ENCODE measurements at regions not wholly inside any gene's neighbourhood (a gene's known extent, or its start where the extent isn't known, plus 50 kb on each side); places are given as distances from the start of the nearest gene placed in this dataset.

DNA sequence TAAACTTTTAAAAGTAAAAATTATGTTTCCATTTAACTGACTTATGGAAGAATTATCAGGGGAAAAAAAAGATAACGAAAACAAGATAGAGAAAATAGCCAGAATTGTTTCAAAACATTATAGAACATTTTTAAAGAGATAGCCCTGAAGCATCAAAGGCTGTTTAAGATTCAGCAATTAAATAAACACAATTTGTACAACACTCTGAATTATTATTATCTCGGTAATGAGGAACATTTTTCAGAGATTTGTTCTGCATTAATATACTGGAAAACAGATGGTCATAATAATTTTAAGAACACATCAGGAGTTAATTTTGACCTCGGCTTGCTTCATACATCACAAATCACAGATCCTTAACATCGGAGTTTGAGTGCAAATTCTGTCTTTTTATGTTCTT is 643.8 kb downstream of the SORCS1 start:
- Mint-ChIP-seq H3K27me3 (ENCODE audit: low read depth) (no peaks in the 10 kb centered on the region), H3K4me1 (ENCODE audit: low read depth) (no peaks in the 10 kb centered on the region), H3K36me3 (ENCODE audit: low read depth) (no peaks in the 10 kb centered on the region), H3K4me3 (ENCODE audit: low read depth) (no peak overlapping the region), H3K27ac (no peak overlapping the region), H3K9me3 (no peaks in the 10 kb centered on the region)
- intact Hi-C loops (cut with micrococcal nuclease): no loop called here
- DNase-seq (ENCODE audit: low spot score): no peak

DNA sequence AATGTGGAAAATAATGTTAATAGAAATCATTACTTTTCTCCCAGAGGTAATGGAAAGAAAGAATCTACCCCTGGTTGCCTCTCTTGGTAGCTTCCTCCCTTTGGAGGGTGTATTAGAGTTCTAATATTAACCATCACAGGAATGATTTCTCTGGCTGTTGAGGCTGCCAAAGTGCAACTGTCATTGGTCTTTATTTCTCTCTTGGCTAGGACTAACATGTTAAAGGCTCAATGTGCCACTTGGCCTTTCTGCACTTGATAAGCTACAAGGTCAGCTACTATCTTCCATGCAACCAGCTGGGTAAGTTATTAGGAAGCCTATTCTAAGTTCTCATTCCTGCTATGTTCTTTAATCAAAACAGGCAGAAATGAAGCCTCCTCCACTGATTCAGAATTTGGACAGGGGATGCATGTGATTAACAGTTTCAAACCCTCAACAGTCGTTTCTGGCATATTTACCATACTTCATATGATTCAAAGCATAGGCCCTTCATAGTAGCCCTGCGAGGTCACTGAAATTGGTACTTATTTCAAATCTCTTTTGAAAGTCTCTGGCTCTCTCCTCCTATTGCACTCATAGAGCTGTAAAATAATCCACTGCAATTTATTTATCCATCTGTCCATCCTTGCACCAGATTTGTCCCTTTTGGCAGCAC is 645.0 kb downstream of the SORCS1 start:
- Mint-ChIP-seq H3K4me1 (ENCODE audit: low read depth) (no peaks in the 10 kb centered on the region), H3K9me3 (no peaks in the 10 kb centered on the region), H3K27ac (no peak overlapping the region), H3K36me3 (ENCODE audit: low read depth) (no peaks in the 10 kb centered on the region), H3K27me3 (ENCODE audit: low read depth) (no peaks in the 10 kb centered on the region), H3K4me3 (ENCODE audit: low read depth) (no peak overlapping the region)
- DNase-seq (ENCODE audit: low spot score): no peak
- intact Hi-C loops (cut with micrococcal nuclease): no loop called here

DNA sequence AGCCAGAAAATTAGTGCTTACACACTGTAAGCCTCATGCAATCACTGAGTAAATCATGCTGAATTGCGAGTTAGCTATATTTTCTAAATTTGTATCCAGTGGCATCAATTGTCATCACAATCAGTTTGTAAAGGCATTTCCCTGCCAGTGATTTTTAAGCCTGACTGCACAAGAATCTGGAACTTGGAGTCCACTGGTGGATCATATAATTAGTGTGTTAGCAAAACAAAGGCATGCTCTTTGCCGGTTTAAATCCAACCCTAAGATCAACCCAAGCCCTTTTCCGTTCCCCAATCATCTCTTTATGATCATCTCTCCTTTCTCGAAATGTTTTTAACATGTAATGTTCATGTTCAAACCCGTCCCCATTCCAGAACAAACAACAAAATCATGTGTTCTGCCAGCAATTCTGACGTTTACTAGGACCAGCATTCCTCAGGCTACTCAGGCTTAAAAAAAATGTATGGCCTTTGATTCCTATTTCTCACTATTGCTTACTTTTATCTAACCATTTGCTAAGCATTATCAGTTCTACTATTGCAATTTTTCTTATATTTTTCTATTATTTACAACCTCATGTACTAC is 649.2 kb downstream of the SORCS1 start:
- no peaks in the 10 kb centered on the region for H3K4me1 Mint-ChIP-seq (ENCODE audit: low read depth)
- no peak for DNase-seq (ENCODE audit: low spot score)
- intact Hi-C loops (cut with micrococcal nuclease): no loop called here
- H3K4me3 Mint-ChIP-seq (ENCODE audit: low read depth): no peak overlapping the region
- no peaks in the 10 kb centered on the region for H3K27me3 Mint-ChIP-seq (ENCODE audit: low read depth)
- no peaks in the 10 kb centered on the region for H3K9me3 Mint-ChIP-seq
- H3K27ac Mint-ChIP-seq: no peak overlapping the region
- no peaks in the 10 kb centered on the region for H3K36me3 Mint-ChIP-seq (ENCODE audit: low read depth)

DNA sequence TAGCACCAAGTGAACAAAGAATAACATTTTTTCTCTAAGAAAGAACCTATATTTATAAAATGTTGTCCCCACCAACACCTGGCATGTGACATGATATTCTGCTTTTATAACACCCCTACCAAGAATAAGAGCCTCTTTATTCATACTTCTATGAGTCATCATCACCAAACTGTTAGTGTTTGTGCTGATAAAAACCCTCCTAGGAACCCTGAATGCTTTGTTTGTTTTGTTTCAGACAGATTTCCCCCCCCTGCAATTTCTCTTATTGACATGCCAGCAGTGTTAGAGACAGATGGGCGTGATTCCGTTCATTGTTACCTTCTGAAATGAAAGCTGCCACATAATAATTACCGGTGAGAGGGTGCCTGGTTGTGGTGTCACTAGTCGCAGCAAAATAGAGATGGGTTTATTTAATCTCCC is 651.1 kb downstream of the SORCS1 start:
- Mint-ChIP-seq H3K27ac (no peak overlapping the region), H3K36me3 (ENCODE audit: low read depth) (no peaks in the 10 kb centered on the region), H3K4me1 (ENCODE audit: low read depth) (no peaks in the 10 kb centered on the region)

DNA sequence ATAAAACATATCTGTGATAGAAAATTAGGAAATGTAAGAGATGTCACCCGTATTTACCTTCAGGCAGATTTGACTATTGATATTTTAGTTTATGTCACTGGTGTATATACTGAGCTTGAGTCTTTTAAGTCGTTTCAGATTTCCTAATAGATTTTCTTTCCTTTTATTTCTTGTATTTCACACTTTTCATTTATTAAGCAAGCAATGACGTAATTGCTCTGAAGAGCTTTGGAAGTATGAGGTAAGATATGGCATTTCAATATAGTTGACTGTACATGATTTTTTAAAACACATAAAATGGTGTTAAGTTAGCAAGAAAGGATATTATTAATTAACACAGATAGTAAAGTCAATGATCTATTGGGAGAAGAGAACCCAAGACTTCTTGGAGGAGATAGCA is 652.6 kb downstream of the SORCS1 start:
- Mint-ChIP-seq H3K4me1 (ENCODE audit: low read depth) (no peaks in the 10 kb centered on the region), H3K4me3 (ENCODE audit: low read depth) (no peak overlapping the region), H3K36me3 (ENCODE audit: low read depth) (no peaks in the 10 kb centered on the region), H3K27me3 (ENCODE audit: low read depth) (no peaks in the 10 kb centered on the region), H3K27ac (no peak overlapping the region), H3K9me3 (peaks cover 13% of the 10 kb centered on the region)
- intact Hi-C loops (cut with micrococcal nuclease): no loop called here
- DNase-seq (ENCODE audit: low spot score): no peak

More for the DNA sequence above, 651.1 kb downstream of the SORCS1 start:
- intact Hi-C loops (cut with micrococcal nuclease): no loop called here
- Mint-ChIP-seq H3K9me3 (peaks cover 5% of the 10 kb centered on the region), H3K27me3 (ENCODE audit: low read depth) (no peaks in the 10 kb centered on the region), H3K4me3 (ENCODE audit: low read depth) (no peak overlapping the region)
- no peak for DNase-seq (ENCODE audit: low spot score)

DNA sequence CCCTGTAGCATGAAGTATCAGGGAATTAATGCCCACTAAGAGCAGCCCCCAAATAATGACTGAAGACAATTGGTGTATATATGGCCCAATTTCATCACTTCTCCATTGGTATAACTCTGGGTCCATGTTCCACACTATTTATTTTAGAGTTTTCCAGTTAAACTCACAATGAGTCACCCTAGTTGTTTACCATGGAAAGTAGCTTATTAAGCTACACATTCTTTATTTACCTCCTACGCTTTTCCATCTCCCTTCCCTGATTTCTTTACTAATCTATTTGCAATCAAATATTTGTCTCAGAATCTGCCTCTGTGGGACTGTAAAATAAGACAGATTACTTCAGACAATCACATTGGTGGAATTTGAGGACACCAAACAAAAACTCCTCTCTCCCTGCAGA is 655.6 kb downstream of the SORCS1 start:
- Mint-ChIP-seq H3K27me3 (ENCODE audit: low read depth) (no peaks in the 10 kb centered on the region), H3K27ac (no peak overlapping the region), H3K4me3 (ENCODE audit: low read depth) (no peak overlapping the region), H3K4me1 (ENCODE audit: low read depth) (no peaks in the 10 kb centered on the region), H3K36me3 (ENCODE audit: low read depth) (no peaks in the 10 kb centered on the region), H3K9me3 (peaks cover 16% of the 10 kb centered on the region)
- DNase-seq (ENCODE audit: low spot score): no peak
- intact Hi-C loops (cut with micrococcal nuclease): no loop called here

DNA sequence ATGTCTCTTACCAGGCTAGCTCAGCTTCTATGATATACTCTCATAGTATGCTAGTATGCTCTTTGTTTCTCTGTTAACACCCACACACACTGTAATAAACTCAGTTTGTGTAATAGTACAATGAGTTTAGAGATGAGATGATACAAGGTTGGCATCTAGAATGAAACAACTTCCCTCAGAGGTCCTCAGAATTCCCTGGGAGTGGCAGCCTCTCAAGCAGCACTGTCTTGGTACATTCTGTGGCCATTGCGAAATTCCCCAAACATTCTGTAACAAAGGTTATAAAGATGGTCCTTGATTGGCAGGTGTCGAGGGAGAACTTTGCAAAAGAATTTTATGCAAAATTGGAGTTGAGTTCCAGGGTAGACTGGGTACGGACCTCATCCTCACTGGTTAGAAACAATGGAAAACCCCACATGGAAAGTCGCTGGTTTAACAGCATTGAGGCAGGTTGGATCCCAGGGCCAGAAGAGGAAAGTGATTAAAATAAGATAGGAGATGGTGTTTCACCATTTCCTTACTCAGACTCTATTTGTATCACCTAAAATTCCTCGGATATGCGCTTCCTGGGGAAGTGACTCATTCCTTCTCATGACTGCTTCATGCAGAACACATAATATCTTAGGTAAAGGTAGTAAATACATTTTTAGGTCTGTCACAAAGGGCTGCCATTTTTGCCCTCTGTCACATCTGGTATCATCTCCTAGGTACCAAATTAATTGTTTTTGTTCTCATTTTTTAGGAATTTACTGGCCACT is 657.8 kb downstream of the SORCS1 start:
- H3K4me3 Mint-ChIP-seq (ENCODE audit: low read depth): no peak overlapping the region
- no peaks in the 10 kb centered on the region for H3K27me3 Mint-ChIP-seq (ENCODE audit: low read depth)
- H3K36me3 Mint-ChIP-seq (ENCODE audit: low read depth): no peaks in the 10 kb centered on the region
- no peaks in the 10 kb centered on the region for H3K4me1 Mint-ChIP-seq (ENCODE audit: low read depth)
- no peak for DNase-seq (ENCODE audit: low spot score)
- no peak overlapping the region for H3K27ac Mint-ChIP-seq
- H3K9me3 Mint-ChIP-seq: peaks cover 23% of the 10 kb centered on the region
- intact Hi-C loops (cut with micrococcal nuclease): no loop called here

DNA sequence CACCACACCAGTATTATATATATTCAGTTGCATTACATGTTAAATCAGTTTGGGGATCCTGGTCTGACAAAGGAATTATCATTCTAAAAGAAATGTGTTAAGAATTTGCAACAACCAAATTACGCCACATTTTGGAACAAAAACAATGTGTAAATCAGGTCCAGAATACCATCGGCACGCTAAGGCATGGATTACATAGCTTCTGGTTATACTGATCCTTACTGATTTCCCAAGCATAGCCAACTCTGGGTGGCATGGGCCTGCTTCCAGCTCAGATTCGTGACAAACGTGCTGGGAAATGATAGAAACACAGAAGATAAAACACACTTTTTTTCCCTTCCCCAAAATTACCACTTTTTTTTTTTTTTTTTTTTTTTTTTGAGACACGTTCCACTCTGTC is 660.0 kb downstream of the SORCS1 start:
- intact Hi-C loops (cut with micrococcal nuclease): no loop called here
- Mint-ChIP-seq H3K4me3 (ENCODE audit: low read depth) (no peak overlapping the region), H3K27me3 (ENCODE audit: low read depth) (no peaks in the 10 kb centered on the region), H3K4me1 (ENCODE audit: low read depth) (no peaks in the 10 kb centered on the region), H3K27ac (no peak overlapping the region), H3K36me3 (ENCODE audit: low read depth) (no peaks in the 10 kb centered on the region), H3K9me3 (peaks cover 24% of the 10 kb centered on the region)
- DNase-seq (ENCODE audit: low spot score): no peak

DNA sequence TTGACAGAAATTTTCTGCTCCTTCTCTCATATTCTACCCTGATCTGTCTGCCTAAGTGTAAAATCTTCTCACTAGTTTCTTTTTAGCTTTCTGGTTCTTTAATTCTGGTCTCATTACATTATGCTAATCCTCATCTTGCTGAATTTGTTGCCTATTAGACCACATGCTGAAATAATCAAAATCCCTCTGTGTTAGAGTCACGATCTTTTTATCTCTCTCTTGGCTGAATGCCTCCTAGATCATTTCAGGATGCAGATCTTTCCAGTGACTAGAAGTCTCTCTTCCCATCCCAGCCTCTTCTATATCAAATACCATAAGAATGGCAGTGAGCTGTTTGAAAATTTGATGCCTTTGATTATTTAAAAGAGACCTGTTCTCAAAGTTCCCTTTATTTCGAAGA is 661.9 kb downstream of the SORCS1 start:
- Mint-ChIP-seq H3K9me3 (peaks cover 17% of the 10 kb centered on the region), H3K4me3 (ENCODE audit: low read depth) (no peak overlapping the region), H3K27me3 (ENCODE audit: low read depth) (no peaks in the 10 kb centered on the region), H3K4me1 (ENCODE audit: low read depth) (no peaks in the 10 kb centered on the region), H3K27ac (no peak overlapping the region), H3K36me3 (ENCODE audit: low read depth) (no peaks in the 10 kb centered on the region)
- no peak for DNase-seq (ENCODE audit: low spot score)
- intact Hi-C loops (cut with micrococcal nuclease): no loop called here

DNA sequence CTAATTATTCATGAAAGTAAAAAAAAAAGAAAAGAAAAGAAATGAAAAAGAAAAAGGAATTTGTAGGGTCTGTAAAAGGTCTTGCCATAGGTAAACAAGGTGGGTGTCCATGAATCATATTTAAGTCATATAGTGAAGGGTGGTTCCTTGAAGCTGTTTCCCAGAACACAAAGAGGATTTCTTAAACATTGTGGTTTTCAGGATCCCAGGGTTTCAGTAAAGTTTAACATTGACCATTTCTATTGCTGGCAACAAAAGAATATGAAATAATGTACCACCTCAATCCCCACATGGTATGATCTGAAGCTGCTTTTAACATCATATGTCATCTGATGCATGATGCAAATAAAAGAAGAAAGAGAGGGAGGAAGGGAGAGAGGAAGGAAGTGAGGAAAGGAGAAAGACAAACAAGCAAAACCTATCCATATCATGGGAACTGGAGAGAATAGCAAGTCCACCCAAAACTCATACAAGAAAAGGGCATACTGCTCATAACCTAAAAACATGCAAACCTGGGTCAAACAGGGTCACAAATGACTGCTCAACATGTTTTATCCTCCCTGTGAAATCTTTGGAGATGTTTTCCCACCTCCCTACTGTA is 663.5 kb downstream of the SORCS1 start:
- no peaks in the 10 kb centered on the region for H3K36me3 Mint-ChIP-seq (ENCODE audit: low read depth)
- no peaks in the 10 kb centered on the region for H3K4me1 Mint-ChIP-seq (ENCODE audit: low read depth)
- H3K4me3 Mint-ChIP-seq (ENCODE audit: low read depth): no peak overlapping the region
- H3K27ac Mint-ChIP-seq: no peak overlapping the region
- intact Hi-C loops (cut with micrococcal nuclease): no loop called here
- DNase-seq (ENCODE audit: low spot score): no peak
- H3K9me3 Mint-ChIP-seq: peaks cover 11% of the 10 kb centered on the region
- H3K27me3 Mint-ChIP-seq (ENCODE audit: low read depth): no peaks in the 10 kb centered on the region

DNA sequence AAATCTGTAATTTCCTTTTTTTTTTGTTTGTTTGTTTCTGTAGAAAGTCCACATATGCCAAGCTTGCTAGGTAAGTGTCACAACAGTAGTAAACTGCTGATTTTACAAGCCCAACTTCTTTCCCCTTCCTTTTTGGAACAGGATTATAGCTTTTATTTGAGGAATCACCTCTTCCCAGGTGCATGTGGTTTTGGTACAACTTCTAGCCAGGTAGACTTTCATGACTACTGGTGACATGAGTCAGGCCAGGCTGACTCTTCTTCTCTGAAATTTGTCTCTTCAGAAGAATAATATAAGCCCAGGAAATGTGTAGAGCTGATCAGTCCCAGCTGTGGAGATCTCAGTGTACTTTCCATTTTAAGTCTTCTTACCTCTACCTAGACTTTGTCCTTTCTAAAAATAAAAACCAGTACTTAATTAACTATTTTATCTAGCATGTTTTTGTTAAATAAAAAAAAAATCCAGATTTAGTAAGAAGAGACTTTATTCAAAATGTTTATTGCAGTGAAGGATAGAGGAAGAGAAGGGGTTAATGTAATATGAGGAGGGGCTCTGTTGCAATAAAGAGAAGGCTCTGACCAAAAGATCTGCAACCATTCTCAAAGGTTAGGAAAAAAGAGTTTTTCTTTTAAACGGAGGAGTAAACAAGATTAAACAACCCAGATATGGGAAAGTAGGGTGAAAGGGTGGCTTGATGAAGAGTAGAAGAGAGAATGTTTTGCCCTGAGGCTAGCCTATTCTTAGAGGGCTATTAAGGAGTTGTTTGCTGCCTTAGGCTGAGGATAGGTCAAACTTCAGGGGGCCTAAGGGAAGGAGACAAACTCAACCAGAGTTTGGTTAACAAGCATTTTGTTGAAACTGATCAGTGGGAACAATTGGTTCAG is 664.2 kb downstream of the SORCS1 start:
- Mint-ChIP-seq H3K9me3 (peaks cover 8% of the 10 kb centered on the region), H3K4me3 (ENCODE audit: low read depth) (no peak overlapping the region), H3K27ac (no peak overlapping the region), H3K27me3 (ENCODE audit: low read depth) (no peaks in the 10 kb centered on the region), H3K36me3 (ENCODE audit: low read depth) (no peaks in the 10 kb centered on the region), H3K4me1 (ENCODE audit: low read depth) (no peaks in the 10 kb centered on the region)
- DNase-seq (ENCODE audit: low spot score): no peak
- intact Hi-C loops (cut with micrococcal nuclease): no loop called here

DNA sequence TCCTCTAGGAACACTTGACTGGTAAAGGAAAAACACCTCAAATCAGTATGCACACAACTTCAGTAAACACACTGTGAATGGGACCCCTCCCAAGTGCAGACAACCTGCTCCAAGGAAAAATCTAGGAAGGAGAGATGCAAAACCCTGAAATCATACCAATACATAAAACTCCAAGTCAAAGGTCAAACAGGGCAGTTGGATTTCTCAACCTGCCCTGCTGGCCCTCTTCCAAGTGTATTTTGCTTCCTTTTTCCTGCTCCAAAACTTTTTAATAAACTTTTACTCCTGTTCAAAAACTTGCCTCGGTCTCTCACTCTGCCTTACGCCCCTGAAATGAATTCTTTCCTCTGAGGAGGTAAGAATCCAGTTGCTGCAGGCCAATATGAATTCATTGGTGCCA is 665.1 kb downstream of the SORCS1 start:
- Mint-ChIP-seq H3K4me3 (ENCODE audit: low read depth) (no peak overlapping the region), H3K27ac (no peak overlapping the region), H3K4me1 (ENCODE audit: low read depth) (no peaks in the 10 kb centered on the region), H3K27me3 (ENCODE audit: low read depth) (no peaks in the 10 kb centered on the region), H3K36me3 (ENCODE audit: low read depth) (no peaks in the 10 kb centered on the region), H3K9me3 (peaks cover 8% of the 10 kb centered on the region)
- no peak for DNase-seq (ENCODE audit: low spot score)
- intact Hi-C loops (cut with micrococcal nuclease): no loop called here
